SK-N-SH treated with all-trans-retinoic acid at 6 μM for 48 hours (cell line): ENCODE measurements at regions not wholly inside any gene's neighbourhood (a gene's known extent, or its start where the extent isn't known, plus 50 kb on each side); places are given as distances from the start of the nearest gene placed in this dataset.

Experiments
- ATAC-seq: fragments of 200-7000 bp; cut with Tn5 transposase; 3 replicates; pipeline ENCODE4 v1.9.1; 2020; ENCODE audit warnings: mild to moderate bottlenecking, moderate library complexity
- ARNTL ChIP-seq: fragments of 450-650 bp; formaldehyde crosslinking; IDR thresholded peaks from 2 replicates; pipeline ENCODE4 v1.5.0; 2020; ENCODE audit warnings: low read depth, mild to moderate bottlenecking, moderate library complexity, borderline replicate concordance
- CREB5 ChIP-seq: fragments of 250-450 bp; sonication (Bioruptor Pico); IDR thresholded peaks from 2 replicates; pipeline ENCODE4 v1.5.1; 2020; ENCODE audit warnings: low read depth, mild to moderate bottlenecking, moderate library complexity
- CSDC2 ChIP-seq: fragments of 250-450 bp; sonication (Bioruptor Pico); IDR thresholded peaks from 2 replicates; pipeline ENCODE4 v1.5.0; 2020; ENCODE audit warnings: mild to moderate bottlenecking, moderate library complexity
- GLIS3 ChIP-seq: fragments of 250-450 bp; sonication (Bioruptor Pico); IDR thresholded peaks from 2 replicates; pipeline ENCODE4 v1.5.0; 2020; ENCODE audit warnings: mild to moderate bottlenecking, moderate library complexity
- ISL1 ChIP-seq: fragments of 250-450 bp; sonication (Bioruptor Pico); IDR thresholded peaks from 2 replicates; pipeline ENCODE4 v2.1.2; 2022; ENCODE audit warnings: mild to moderate bottlenecking, moderate library complexity
- OSR1 ChIP-seq: fragments of 250-450 bp; sonication (Bioruptor Pico); IDR thresholded peaks from 2 replicates; pipeline ENCODE4 v1.8.0; 2022; ENCODE audit warnings: moderate library complexity, mild to moderate bottlenecking, inconsistent platforms
- PATZ1 ChIP-seq: fragments of 250-450 bp; sonication (Bioruptor Pico); IDR thresholded peaks from 2 replicates; pipeline ENCODE4 v1.8.0; 2020; ENCODE audit warnings: mild to moderate bottlenecking, moderate library complexity, borderline replicate concordance
- PPARA ChIP-seq: fragments of 250-450 bp; sonication (Bioruptor Pico); IDR thresholded peaks from 2 replicates; pipeline ENCODE4 v1.5.0; 2020; ENCODE audit warnings: mild to moderate bottlenecking, borderline replicate concordance
- RARB ChIP-seq: fragments of 250-450 bp; sonication (Bioruptor Pico); IDR thresholded peaks from 2 replicates; pipeline ENCODE4 v1.8.0; 2021; ENCODE audit warnings: mild to moderate bottlenecking, moderate library complexity
- SNAI2 ChIP-seq: fragments of 250-450 bp; sonication (Bioruptor Pico); IDR thresholded peaks from 2 replicates; pipeline ENCODE4 v1.5.0; 2020; ENCODE audit warnings: mild to moderate bottlenecking, moderate library complexity
- TCF4 ChIP-seq: fragments of 250-450 bp; sonication (Bioruptor Pico); IDR thresholded peaks from 2 replicates; pipeline ENCODE4 v1.8.0; 2021; ENCODE audit warnings: mild to moderate bottlenecking, moderate library complexity, borderline replicate concordance
- TOX ChIP-seq: fragments of 250-450 bp; sonication (Bioruptor Pico); IDR thresholded peaks from 2 replicates; pipeline ENCODE4 v1.8.0; 2021; ENCODE audit warnings: mild to moderate bottlenecking, moderate library complexity, borderline replicate concordance
- TSHZ2 ChIP-seq: fragments of 250-450 bp; sonication (Bioruptor Pico); IDR thresholded peaks from 2 replicates; pipeline ENCODE4 v1.5.0; 2020; ENCODE audit warnings: mild to moderate bottlenecking, moderate library complexity
- ZC3H10 ChIP-seq: fragments of 250-450 bp; sonication (Bioruptor Pico); IDR thresholded peaks from 2 replicates; pipeline ENCODE4 v1.5.1; 2021; ENCODE audit warnings: mild to moderate bottlenecking, moderate library complexity
- ZFP3 ChIP-seq: fragments of 250-450 bp; sonication (Bioruptor Pico); IDR thresholded peaks from 2 replicates; pipeline ENCODE4 v1.5.0; 2020; ENCODE audit warnings: mild to moderate bottlenecking, moderate library complexity
- ZFP30 ChIP-seq: fragments of 450-650 bp; formaldehyde crosslinking; IDR thresholded peaks from 2 replicates; pipeline ENCODE4 v1.5.0; 2022; ENCODE audit warnings: mild to moderate bottlenecking, moderate library complexity
- ZNF565 ChIP-seq: fragments of 450-650 bp; formaldehyde crosslinking; conservative IDR thresholded peaks from 2 replicates; pipeline ENCODE4 v1.5.0; 2020; ENCODE audit warnings: low read depth, mild to moderate bottlenecking, moderate library complexity
- ZNF70 ChIP-seq: fragments of 450-650 bp; formaldehyde crosslinking; IDR thresholded peaks from 2 replicates; pipeline ENCODE4 v1.5.0; 2020; ENCODE audit warnings: mild to moderate bottlenecking, moderate library complexity
- ZNF8 ChIP-seq: fragments of 450-650 bp; formaldehyde crosslinking; IDR thresholded peaks from 2 replicates; pipeline ENCODE4 v1.5.0; 2020; ENCODE audit warnings: mild to moderate bottlenecking, moderate library complexity
- TF ChIP-seq, protein P1 (sequence below): fragments of 250-450 bp; sonication (Bioruptor Pico); IDR thresholded peaks from 2 replicates; pipeline ENCODE4 v1.5.1; 2021; ENCODE audit warnings: mild to moderate bottlenecking, moderate library complexity

GRCh38 chr10:29734962-29735627 lies 100.3 kb upstream of the SVIL start:
- peak; percentile 14 for ATAC-seq
- TF ChIP-seq ZNF8 (CRISPR knock-in tag) = no peak
- TF ChIP-seq ZC3H10 = no peak
- no peak for TF ChIP-seq CREB5 (CRISPR knock-in tag)
- no peak for TF ChIP-seq OSR1 (CRISPR knock-in tag)
- no peak for TF ChIP-seq ZNF70 (CRISPR knock-in tag)
- no peak for TF ChIP-seq TOX (CRISPR knock-in tag)
- TF ChIP-seq TCF4 (CRISPR knock-in tag) = no peak
- no peak for TF ChIP-seq RARB
- TF ChIP-seq SNAI2 (CRISPR knock-in tag) = no peak
- TF ChIP-seq GLIS3 (CRISPR knock-in tag) = no peak
- no peak for TF ChIP-seq ZNF565 (CRISPR knock-in tag)
- TF ChIP-seq PPARA (CRISPR knock-in tag) = no peak
- TF ChIP-seq TSHZ2 (CRISPR knock-in tag) = no peak
- TF ChIP-seq ZFP30 (CRISPR knock-in tag) = no peak
- no peak for TF ChIP-seq PATZ1
- TF ChIP-seq ISL1 (CRISPR knock-in tag) = no peak
- TF ChIP-seq ARNTL (CRISPR knock-in tag) = no peak
- no peak for TF ChIP-seq CSDC2 (CRISPR knock-in tag)

GRCh38 chr10:29734640-29734961 lies 99.8 kb upstream of the SVIL start:
- TF ChIP-seq ISL1 (CRISPR knock-in tag) (no peak), OSR1 (CRISPR knock-in tag) (no peak), ZNF8 (CRISPR knock-in tag) (no peak), SNAI2 (CRISPR knock-in tag) (no peak), PPARA (CRISPR knock-in tag) (no peak), ZNF565 (CRISPR knock-in tag) (no peak), RARB (no peak), TOX (CRISPR knock-in tag) (no peak), ZC3H10 (no peak), GLIS3 (CRISPR knock-in tag) (no peak), ARNTL (CRISPR knock-in tag) (no peak), TSHZ2 (CRISPR knock-in tag) (no peak), ZFP30 (CRISPR knock-in tag) (no peak), CREB5 (CRISPR knock-in tag) (no peak), CSDC2 (CRISPR knock-in tag) (no peak), TCF4 (CRISPR knock-in tag) (no peak), ZFP3 (CRISPR knock-in tag) (no peak)
- TF ChIP-seq, protein P1, sequence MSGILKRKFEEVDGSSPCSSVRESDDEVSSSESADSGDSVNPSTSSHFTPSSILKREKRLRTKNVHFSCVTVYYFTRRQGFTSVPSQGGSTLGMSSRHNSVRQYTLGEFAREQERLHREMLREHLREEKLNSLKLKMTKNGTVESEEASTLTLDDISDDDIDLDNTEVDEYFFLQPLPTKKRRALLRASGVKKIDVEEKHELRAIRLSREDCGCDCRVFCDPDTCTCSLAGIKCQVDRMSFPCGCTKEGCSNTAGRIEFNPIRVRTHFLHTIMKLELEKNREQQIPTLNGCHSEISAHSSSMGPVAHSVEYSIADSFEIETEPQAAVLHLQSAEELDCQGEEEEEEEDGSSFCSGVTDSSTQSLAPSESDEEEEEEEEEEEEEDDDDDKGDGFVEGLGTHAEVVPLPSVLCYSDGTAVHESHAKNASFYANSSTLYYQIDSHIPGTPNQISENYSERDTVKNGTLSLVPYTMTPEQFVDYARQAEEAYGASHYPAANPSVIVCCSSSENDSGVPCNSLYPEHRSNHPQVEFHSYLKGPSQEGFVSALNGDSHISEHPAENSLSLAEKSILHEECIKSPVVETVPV = no peak

More at GRCh38 chr10:29734640-29734961, 99.8 kb upstream of the SVIL start:
- no peak for ATAC-seq
